Glutamatergic neuron (in vitro differentiated cells): ENCODE measurements at regions not wholly inside any gene's neighbourhood (a gene's known extent, or its start where the extent isn't known, plus 50 kb on each side); places are given as distances from the start of the nearest gene placed in this dataset.

Experiments
- DNase-seq: peaks from one replicate; pipeline ENCODE4 v3.0.0; 2022
- H3K27ac Mint-ChIP-seq: one replicate; pipeline ENCODE4 v1.8.0; 2020; ENCODE audit warnings: mild to moderate bottlenecking, mixed read lengths, inconsistent platforms; ENCODE audit not compliant: unreplicated experiment
- H3K27me3 Mint-ChIP-seq: one replicate; pipeline ENCODE4 v1.8.0; 2020; ENCODE audit warnings: mild to moderate bottlenecking, moderate library complexity, mixed read lengths, inconsistent platforms; ENCODE audit not compliant: unreplicated experiment
- H3K36me3 Mint-ChIP-seq: one replicate; pipeline ENCODE4 v1.8.0; 2020; ENCODE audit warnings: mild to moderate bottlenecking, mixed read lengths, inconsistent platforms; ENCODE audit not compliant: unreplicated experiment
- H3K4me1 Mint-ChIP-seq: one replicate; pipeline ENCODE4 v1.8.0; 2020; ENCODE audit warnings: mild to moderate bottlenecking, low read depth, mixed read lengths, inconsistent platforms; ENCODE audit not compliant: unreplicated experiment
- H3K4me3 Mint-ChIP-seq: one replicate; pipeline ENCODE4 v1.8.0; 2020; ENCODE audit warnings: mild to moderate bottlenecking, mixed read lengths, inconsistent platforms; ENCODE audit not compliant: unreplicated experiment
- H3K9me3 Mint-ChIP-seq: one replicate; pipeline ENCODE4 v1.8.0; 2020; ENCODE audit warnings: mild to moderate bottlenecking, moderate library complexity, mixed read lengths, inconsistent platforms; ENCODE audit not compliant: unreplicated experiment
- CTCF ChIP-seq: fragments of 200-600 bp; sonication (generic); IDR thresholded peaks from one replicate; pipeline ENCODE4 v1.5.0; 2021; ENCODE audit not compliant: partially characterized antibody, unreplicated experiment

GRCh38 chr3:35970793-35971192 is 331.5 kb downstream of the ARPP21 start:
- no peak for TF ChIP-seq CTCF
- Mint-ChIP-seq H3K27ac (no peak overlapping the region), H3K4me1 (no peaks in the 10 kb centered on the region), H3K27me3 (peaks cover 3% of the 10 kb centered on the region), H3K36me3 (no peaks in the 10 kb centered on the region), H3K9me3 (no peaks in the 10 kb centered on the region), H3K4me3 (no peak overlapping the region)
- DNase-seq = no peak

- Mint-ChIP-seq H3K4me1 (no peaks in the 10 kb centered on the region), H3K4me3 (no peak overlapping the region), H3K27ac (no peak overlapping the region), H3K27me3 (peaks cover 3% of the 10 kb centered on the region), H3K9me3 (no peaks in the 10 kb centered on the region), H3K36me3 (no peaks in the 10 kb centered on the region)
- TF ChIP-seq CTCF = no peak
- DNase-seq = no peak
Measured at GRCh38 chr3:35971686-35972085, 332.4 kb downstream of the ARPP21 start.

- no peaks in the 10 kb centered on the region for H3K4me1 Mint-ChIP-seq
- no peak for DNase-seq
- H3K27ac Mint-ChIP-seq = no peak overlapping the region
- peaks cover 3% of the 10 kb centered on the region for H3K27me3 Mint-ChIP-seq
- H3K9me3 Mint-ChIP-seq = no peaks in the 10 kb centered on the region
- no peaks in the 10 kb centered on the region for H3K36me3 Mint-ChIP-seq
- H3K4me3 Mint-ChIP-seq = no peak overlapping the region
- TF ChIP-seq CTCF = no peak
Measured at GRCh38 chr3:35974872-35975271, 335.5 kb downstream of the ARPP21 start.

- Mint-ChIP-seq H3K9me3 (no peaks in the 10 kb centered on the region), H3K27me3 (no peaks in the 10 kb centered on the region), H3K4me3 (no peak overlapping the region), H3K27ac (no peak overlapping the region), H3K36me3 (no peaks in the 10 kb centered on the region), H3K4me1 (no peaks in the 10 kb centered on the region)
- no peak for DNase-seq
- no peak for TF ChIP-seq CTCF
Measured at GRCh38 chr3:35986161-35986560, 346.8 kb downstream of the ARPP21 start.

- DNase-seq = no peak
- H3K4me3 Mint-ChIP-seq = no peak overlapping the region
- no peak for TF ChIP-seq CTCF
- H3K27me3 Mint-ChIP-seq = no peaks in the 10 kb centered on the region
- H3K4me1 Mint-ChIP-seq = no peaks in the 10 kb centered on the region
- no peaks in the 10 kb centered on the region for H3K9me3 Mint-ChIP-seq
- H3K36me3 Mint-ChIP-seq = no peaks in the 10 kb centered on the region
- no peak overlapping the region for H3K27ac Mint-ChIP-seq
Measured at GRCh38 chr3:35987386-35987785, 348.1 kb downstream of the ARPP21 start.
